ENCODE measurements at regions not wholly inside any gene's neighbourhood (a gene's known extent, or its start where the extent isn't known, plus 50 kb on each side); places are given as distances from the start of the nearest gene placed in this dataset.

GRCh38 chr17:77399319-77399957 is 258.7 kb downstream of the SEC14L1 start:
- POLR2A ChIA-PET, result interaction anchor here (1.1 kb wide), 1 partner anchor 7 kb away, joined by 3 read pairs; no protein-coding TSS in a partner anchor
- no peak for DNase-seq (ENCODE audit: low read depth, low spot score)
- no peak overlapping the region for H3K4me3 ChIP-seq (ENCODE audit: low read depth, low read length)
- no peak for TF ChIP-seq CTCF (IDR thresholded peaks at IDR 0.05; ENCODE audit: insufficient read depth, low read length, missing control alignments)
- CTCF ChIA-PET, result interaction anchor here (0.9 to 6.4 kb wide), 16 partner anchors 9 to 132 kb away, joined by 3 to 42 read pairs (median 6); no protein-coding TSS in a partner anchor

GRCh38 chr17:77400445-77400870 is 259.7 kb downstream of the SEC14L1 start:
- no peak overlapping the region for H3K4me3 ChIP-seq (ENCODE audit: low read depth, low read length)
- peak; percentile 76 for TF ChIP-seq CTCF (IDR thresholded peaks at IDR 0.05; ENCODE audit: insufficient read depth, low read length, missing control alignments)
- DNase-seq (ENCODE audit: low read depth, low spot score), result no peak
- ChIA-PET CTCF (interaction anchor here (0.6 to 6.4 kb wide), 23 partner anchors 9 to 1252 kb away, joined by 3 to 42 read pairs (median 5); no protein-coding TSS in a partner anchor), POLR2A (interaction anchor here (0.8 to 1.1 kb wide), 2 partner anchors 9 to 52 kb away, joined by 3 read pairs; no protein-coding TSS in a partner anchor)

- no peak for DNase-seq (ENCODE audit: low read depth, low spot score)
- no peak for TF ChIP-seq CTCF (IDR thresholded peaks at IDR 0.05; ENCODE audit: insufficient read depth, low read length, missing control alignments)
- no peak overlapping the region for H3K4me3 ChIP-seq (ENCODE audit: low read depth, low read length)
- ChIA-PET POLR2A (interaction anchor here (1.1 kb wide), 1 partner anchor 21 kb away, joined by 3 read pairs; no protein-coding TSS in a partner anchor), CTCF (interaction anchor here (0.9 to 6.4 kb wide), 6 partner anchors 9 to 93 kb away, joined by 3 to 42 read pairs (median 6); no protein-coding TSS in a partner anchor)
These were observed 261.5 kb downstream of the SEC14L1 start for GRCh38 chr17:77402159-77402731.

- POLR2A ChIA-PET, result no interaction called here
- no peak for DNase-seq (ENCODE audit: low read depth, low spot score)
- TF ChIP-seq CTCF (IDR thresholded peaks at IDR 0.05; ENCODE audit: insufficient read depth, low read length, missing control alignments), result no peak
- H3K4me3 ChIP-seq (ENCODE audit: low read depth, low read length), result no peak overlapping the region
- CTCF ChIA-PET, result interaction anchor here (1.2 to 6.4 kb wide), 3 partner anchors 25 to 91 kb away, joined by 3 to 42 read pairs (median 9); no protein-coding TSS in a partner anchor
These were observed 263.1 kb downstream of the SEC14L1 start for GRCh38 chr17:77403854-77404253.

- ChIA-PET CTCF (interaction anchor here (1.1 to 2.6 kb wide), 5 partner anchors 11 to 74 kb away, joined by 3 to 14 read pairs (median 5); no protein-coding TSS in a partner anchor), POLR2A (interaction anchor here (0.6 kb wide), 1 partner anchor 314 kb away, joined by 3 read pairs; no protein-coding TSS in a partner anchor)
- no peak for TF ChIP-seq CTCF (IDR thresholded peaks at IDR 0.05; ENCODE audit: insufficient read depth, low read length, missing control alignments)
- DNase-seq (ENCODE audit: low read depth, low spot score), result peak; percentile 33
- H3K4me3 ChIP-seq (ENCODE audit: low read depth, low read length), result no peak overlapping the region
These were observed 264.2 kb downstream of the SEC14L1 start for GRCh38 chr17:77404812-77405581.

Measured in AG04449 (cell line).